Pancreas (tissue), 10 donors: ENCODE measurements at regions not wholly inside any gene's neighbourhood (a gene's known extent, or its start where the extent isn't known, plus 50 kb on each side); places are given as distances from the start of the nearest gene placed in this dataset.

Experiments
- ATAC-seq, 4 donors: fragments of 200-7000 bp; cut with Tn5 transposase; one replicate each; pipeline versions ENCODE4 v1.8.0 to v1.9.1; 2020; ENCODE audit warnings: mild to moderate bottlenecking in 4 of 4, moderate library complexity in 4 of 4
- DNase-seq, 6 donors: peaks; one replicate each; pipeline ENCODE4 v3.0.0-alpha.2; 2020
- FAIRE-seq: peaks from 2 replicates; lab custom pipeline; 2012; peaks lifted over from hg19 to GRCh38; lab: Jason Lieb, UNC
- H3K27ac ChIP-seq, 4 donors: fragments of 200-600 bp; sonication (generic); 1 replicate in 3 of 4; 2 replicates in 1 of 4; pipeline versions ENCODE4 v1.5.0 to v1.8.0; 2020
- H3K27me3 ChIP-seq, 4 donors: fragments of 200-600 bp; one replicate each; pipeline ENCODE4 v1.8.0; 2021
- H3K36me3 ChIP-seq, 3 donors: fragments of 200-600 bp; sonication (generic) in 1 of 3; one replicate each; pipeline versions ENCODE4 v1.5.0 to v1.8.0; 2020 to 2021
- H3K4me1 ChIP-seq, 3 donors: fragments of 200-600 bp; one replicate each; pipeline ENCODE4 v1.8.0; 2021
- H3K4me3 ChIP-seq, 4 donors: fragments of 200-600 bp; sonication (generic) in 2 of 4; one replicate each; pipeline versions ENCODE4 v1.5.0 to v1.8.0; 2020 to 2021
- H3K9me3 ChIP-seq, 4 donors: fragments of 200-600 bp; one replicate each; pipeline ENCODE4 v1.8.0; 2021
- CTCF ChIP-seq, 4 donors: fragments of 200-600 bp; sonication (generic) in 3 of 4; IDR thresholded peaks; one replicate each; pipeline versions ENCODE4 v1.5.0 to v1.8.0; 2021; ENCODE audit warnings: antibody characterized with exemption in 4 of 4
- WGBS, 2 donors: extraction: QIAGEN DNeasy Blood & Tissue Kit; methylation state at CpG; one replicate each; pipeline ENCODE4 v1.1.7; 2013; 5-methylcytosine and 5-hydroxymethylcytosine counted together
- intact Hi-C, 3 donors: fragments of 100-400 bp; cut with DNase I; formaldehyde crosslinking; loops; one replicate each; pipeline versions ENCODE4 v1.11.1 to v1.14.2; 2022
- donor health status: healthy with polysubstance abuse.
- donor health status: DM: no; HTN: no; CAD: no; lungs with moderate emphysema.
- donor health status: DM: no; HTN: no; CAD: no.
- donor health status: control.
- donor health status: control.
- donor health status: Bipolar disorder and iron deficiency.
- donor health status: DM: yes; HTN: yes; CAD: no.
- donor health status: DM: no; HTN: no; CAD: no.
- donor health status: DM: no; HTN: no; CAD: no.
- donor health status: DM: yes; HTN: yes; CAD: no.

GRCh38 chr1:189609167-189609566 lies 868.5 kb downstream of the BRINP3 start:
- Histone ChIP-seq H3K4me1 (no peaks in the 10 kb centered on the region), H3K36me3 (no peaks in the 10 kb centered on the region), H3K9me3 (no peaks in the 10 kb centered on the region), H3K4me3 (no peak overlapping the region), H3K27ac (no peak overlapping the region), H3K27me3 (no peaks in the 10 kb centered on the region)
- ATAC-seq (no peak), FAIRE-seq (no peak), DNase-seq (no peak)
- intact Hi-C loops, result no loop called here
- WGBS, 2 donors, result 62 to 83% methylated on average over 2 of the region's 2 CpGs
- no peak for TF ChIP-seq CTCF (IDR thresholded peaks at IDR 0.05)

DNA sequence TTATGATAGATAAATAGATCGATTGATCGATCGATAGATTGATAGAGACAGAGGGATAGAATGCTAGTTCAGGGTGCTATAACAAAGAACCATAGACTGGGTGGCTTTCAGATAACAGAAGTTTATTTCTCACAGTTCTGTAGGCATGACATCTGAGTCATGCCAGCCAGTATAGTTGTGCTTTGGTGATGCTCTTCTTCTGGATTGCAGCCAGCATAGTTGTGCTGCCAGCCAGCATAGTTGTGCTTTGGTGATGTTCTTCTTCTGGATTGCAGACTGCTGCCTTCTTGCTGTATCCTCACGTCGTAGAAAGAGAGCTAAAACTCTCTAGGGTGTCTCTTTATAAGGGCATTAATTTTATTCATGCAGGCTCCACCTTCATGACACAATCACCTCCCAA lies 860.8 kb downstream of the BRINP3 start:
- no peak for FAIRE-seq

DNA sequence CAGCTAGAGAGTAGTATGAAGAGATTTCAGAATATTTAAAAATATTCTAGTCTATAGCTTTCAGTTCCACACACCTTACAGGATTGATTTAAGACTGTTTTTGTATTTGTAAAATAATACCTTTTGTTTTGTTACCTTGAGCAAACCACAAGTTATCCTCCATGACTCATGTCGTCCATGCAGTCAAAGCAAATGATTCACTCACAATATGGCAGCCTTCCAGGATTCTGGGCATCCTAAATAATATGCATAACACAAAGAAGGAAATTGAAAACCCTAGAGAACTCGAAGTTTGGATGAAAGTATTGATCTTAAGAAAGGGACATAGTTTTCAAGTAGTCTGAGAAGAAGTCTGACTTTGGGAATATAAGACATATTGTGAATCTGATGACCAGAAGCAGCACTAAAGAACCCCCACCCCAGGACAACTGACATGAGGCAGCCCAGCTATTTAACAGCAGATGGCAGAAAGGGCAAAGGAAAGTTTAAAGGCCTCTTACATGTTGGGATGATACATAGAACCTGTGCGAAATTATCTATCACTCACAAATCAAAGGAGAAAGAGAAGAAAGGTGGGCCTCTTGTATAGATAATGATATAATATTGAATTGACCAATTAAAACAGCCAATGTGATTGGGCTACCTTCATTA lies 857.9 kb downstream of the BRINP3 start:
- 41 to 50% methylated on average over 3 of the region's 3 CpGs for WGBS, 2 donors
- no peaks in the 10 kb centered on the region for H3K4me1 ChIP-seq
- H3K36me3 ChIP-seq, result no peaks in the 10 kb centered on the region
- no peak overlapping the region for H3K4me3 ChIP-seq
- H3K27ac ChIP-seq, result no peak overlapping the region
- H3K27me3 ChIP-seq, result no peaks in the 10 kb centered on the region
- no peaks in the 10 kb centered on the region for H3K9me3 ChIP-seq
- intact Hi-C loops, result no loop called here
- ATAC-seq, result no peak
- no peak for TF ChIP-seq CTCF (IDR thresholded peaks at IDR 0.05)
- no peak for FAIRE-seq
- DNase-seq, result no peak

More for the DNA sequence above, 860.8 kb downstream of the BRINP3 start:
- H3K9me3 ChIP-seq, result no peaks in the 10 kb centered on the region
- no peak overlapping the region for H3K27ac ChIP-seq
- no peak for TF ChIP-seq CTCF (IDR thresholded peaks at IDR 0.05)
- H3K27me3 ChIP-seq, result no peaks in the 10 kb centered on the region
- DNase-seq (no peak), ATAC-seq (no peak)
- no peaks in the 10 kb centered on the region for H3K36me3 ChIP-seq
- intact Hi-C loops, result no loop called here
- H3K4me3 ChIP-seq, result no peak overlapping the region
- no peaks in the 10 kb centered on the region for H3K4me1 ChIP-seq
- WGBS, 2 donors, result 59 to 61% methylated on average over 5 of the region's 5 CpGs

GRCh38 chr1:189620471-189620870 lies 857.2 kb downstream of the BRINP3 start:
- Histone ChIP-seq H3K27me3 (no peaks in the 10 kb centered on the region), H3K9me3 (no peaks in the 10 kb centered on the region), H3K4me1 (no peaks in the 10 kb centered on the region), H3K36me3 (no peaks in the 10 kb centered on the region), H3K27ac (no peak overlapping the region), H3K4me3 (no peak overlapping the region)
- WGBS, 2 donors, result 75 to 85% methylated on average over 2 of the region's 2 CpGs
- TF ChIP-seq CTCF (IDR thresholded peaks at IDR 0.05), result no peak
- FAIRE-seq (no peak), ATAC-seq (no peak), DNase-seq (no peak)
- intact Hi-C loops, result no loop called here

DNA sequence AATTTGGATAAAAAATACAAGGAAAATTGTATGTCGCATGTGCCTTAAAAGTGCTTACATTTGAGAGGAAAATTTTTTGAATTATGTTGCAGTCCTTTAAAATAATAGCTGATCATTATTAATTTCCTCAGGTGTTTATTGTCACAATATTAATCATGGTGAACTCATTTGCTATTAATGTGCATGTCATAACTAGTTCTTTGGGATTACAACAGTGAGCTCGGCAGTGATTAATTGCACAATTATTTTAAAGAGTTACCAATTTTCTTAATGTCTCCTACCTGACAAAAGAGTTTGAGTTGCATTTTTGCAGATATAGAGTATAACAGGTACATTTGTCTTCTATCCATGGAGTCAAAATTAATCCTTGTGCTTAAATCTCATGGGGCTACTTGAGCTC lies 854.3 kb downstream of the BRINP3 start:
- intact Hi-C loops, result no loop called here
- Histone ChIP-seq H3K27me3 (no peaks in the 10 kb centered on the region), H3K9me3 (no peaks in the 10 kb centered on the region), H3K27ac (no peak overlapping the region), H3K4me1 (no peaks in the 10 kb centered on the region), H3K4me3 (no peak overlapping the region), H3K36me3 (no peaks in the 10 kb centered on the region)
- TF ChIP-seq CTCF (IDR thresholded peaks at IDR 0.05), result no peak
- DNase-seq (no peak), FAIRE-seq (no peak), ATAC-seq (no peak)
- WGBS, 2 donors, result 71 to 86% methylated on average over 2 of the region's 2 CpGs
